Spleen (tissue), 11 donors: ENCODE measurements at regions not wholly inside any gene's neighbourhood (a gene's known extent, or its start where the extent isn't known, plus 50 kb on each side); places are given as distances from the start of the nearest gene placed in this dataset.

Source experiments
- DNase-seq: peaks from one replicate; pipeline ENCODE4 v3.0.0-alpha.2; 2020
- H3K27ac ChIP-seq, 8 donors: fragments of 200-600 bp; sonication (generic) in 7 of 8; 1 replicate in 4 of 8; 2 replicates in 4 of 8; pipeline versions ENCODE4 v1.5.0 to v1.8.0; 2016 to 2021; ENCODE audit warnings: inconsistent platforms in 4 of 8, mild to moderate bottlenecking in 4 of 8, moderate library complexity in 1 of 8
- H3K27me3 ChIP-seq, 7 donors: fragments of 200-600 bp; sonication (generic) in 6 of 7; replicated peaks in 1 of 7; 1 replicate in 4 of 7; 2 replicates in 3 of 7; pipeline versions ENCODE4 v1.5.0 to v1.8.0; 2016 to 2021; ENCODE audit warnings: inconsistent platforms in 3 of 7, mild to moderate bottlenecking in 1 of 7
- H3K36me3 ChIP-seq, 6 donors: fragments of 200-600 bp; sonication (generic) in 5 of 6; 1 replicate in 4 of 6; 2 replicates in 2 of 6; pipeline versions ENCODE4 v1.5.0 to v1.8.0; 2016 to 2021; ENCODE audit warnings: inconsistent platforms in 2 of 6
- H3K4me1 ChIP-seq, 6 donors: fragments of 200-600 bp; sonication (generic) in 5 of 6; 1 replicate in 3 of 6; 2 replicates in 3 of 6; pipeline versions ENCODE4 v1.5.0 to v1.8.0; 2016 to 2021; ENCODE audit warnings: inconsistent platforms in 3 of 6
- H3K4me3 ChIP-seq, 8 donors: fragments of 200-600 bp; sonication (generic) in 7 of 8; 1 replicate in 4 of 8; 2 replicates in 4 of 8; pipeline versions ENCODE4 v1.5.0 to v1.8.0; 2016 to 2021; ENCODE audit warnings: inconsistent platforms in 4 of 8, mild to moderate bottlenecking in 4 of 8, moderate library complexity in 2 of 8
- H3K9me3 ChIP-seq, 8 donors: fragments of 200-600 bp; sonication (generic) in 7 of 8; 1 replicate in 4 of 8; 2 replicates in 4 of 8; pipeline versions ENCODE4 v1.5.0 to v1.8.0; 2016 to 2021; ENCODE audit warnings: inconsistent platforms in 4 of 8
- POLR2A ChIP-seq, 3 donors: fragments of 450-650 bp; IDR thresholded peaks; one replicate each; pipeline ENCODE4 v1.5.1; 2017; ENCODE audit warnings: antibody characterized with exemption in 3 of 3, mild to moderate bottlenecking in 1 of 3
- POLR2AphosphoS5 ChIP-seq, 3 donors: sonication (generic); formaldehyde crosslinking; IDR thresholded peaks; one replicate each; pipeline ENCODE4 v1.5.1; 2017; ENCODE audit warnings: antibody characterized with exemption in 3 of 3
- WGBS, 5 donors: extraction: QIAGEN DNeasy Blood & Tissue Kit in 3 of 5; methylation state at CpG; one replicate each; pipeline versions ENCODE4 v1.1.5 to v1.1.7; 2013 to 2018; 5-methylcytosine and 5-hydroxymethylcytosine counted together
- intact Hi-C: fragments of 100-400 bp; cut with DNase I; formaldehyde crosslinking; loops from one replicate; pipeline ENCODE4 v1.15.0; 2023; ENCODE audit warnings: low total_unique reads
- TF ChIP-seq, protein P1 (sequence below), 11 experiments: fragments of 200-600 bp in 7 of 11; fragments of 450-650 bp in 4 of 11; sonication (generic) in 4 of 11; IDR thresholded peaks in 8 of 11; conservative IDR thresholded peaks in 3 of 11; 1 replicate in 7 of 11; 2 replicates in 4 of 11; pipeline versions ENCODE4 v1.4.0 to v1.8.0; 2016 to 2021; ENCODE audit warnings: antibody characterized with exemption in 11 of 11, inconsistent platforms in 4 of 11, mild to moderate bottlenecking in 1 of 11
- donor health status: healthy with polysubstance abuse.
- donor health status: DM: no; HTN: no; CAD: no; lungs with moderate emphysema.
- donor health status: DM: no; HTN: no; CAD: no.
- donor health status: Bipolar disorder and iron deficiency.
- donor health status: healthy.
- donor health status: DM: no; HTN: no; CAD: no.
- donor health status: DM: yes; HTN: yes; CAD: no.

DNA sequence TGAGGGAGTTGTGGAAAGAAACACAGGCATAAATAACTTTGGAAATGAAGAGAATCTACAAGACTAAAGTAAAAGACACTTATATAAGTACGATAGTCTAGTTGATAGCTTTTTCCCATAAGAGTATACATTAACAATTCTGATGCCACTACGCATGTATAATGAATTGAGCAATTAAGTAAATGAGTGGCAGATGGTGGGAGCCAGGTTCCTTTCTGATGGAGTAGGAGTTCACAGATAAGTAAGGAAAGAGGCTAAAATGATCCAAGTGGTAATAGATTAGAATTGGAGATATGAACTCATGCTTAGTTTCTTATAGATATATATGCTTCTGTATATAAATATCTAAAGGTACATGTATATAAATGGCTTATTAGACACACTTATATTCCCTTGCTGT is 368.3 kb downstream of the FAM181B start:
- no peak overlapping the region for H3K27ac ChIP-seq
- intact Hi-C loops: no loop called here
- H3K27me3 ChIP-seq: no peaks in the 10 kb centered on the region
- H3K9me3 ChIP-seq: peaks cover 0 to 7% (median 0%) of the 10 kb centered on the region in 8 donors
- H3K4me1 ChIP-seq: no peaks in the 10 kb centered on the region
- no peak for DNase-seq
- WGBS, 5 donors: 70 to 86% (median 84%) methylated on average over 2 of the region's 2 CpGs
- TF ChIP-seq, protein P1, sequence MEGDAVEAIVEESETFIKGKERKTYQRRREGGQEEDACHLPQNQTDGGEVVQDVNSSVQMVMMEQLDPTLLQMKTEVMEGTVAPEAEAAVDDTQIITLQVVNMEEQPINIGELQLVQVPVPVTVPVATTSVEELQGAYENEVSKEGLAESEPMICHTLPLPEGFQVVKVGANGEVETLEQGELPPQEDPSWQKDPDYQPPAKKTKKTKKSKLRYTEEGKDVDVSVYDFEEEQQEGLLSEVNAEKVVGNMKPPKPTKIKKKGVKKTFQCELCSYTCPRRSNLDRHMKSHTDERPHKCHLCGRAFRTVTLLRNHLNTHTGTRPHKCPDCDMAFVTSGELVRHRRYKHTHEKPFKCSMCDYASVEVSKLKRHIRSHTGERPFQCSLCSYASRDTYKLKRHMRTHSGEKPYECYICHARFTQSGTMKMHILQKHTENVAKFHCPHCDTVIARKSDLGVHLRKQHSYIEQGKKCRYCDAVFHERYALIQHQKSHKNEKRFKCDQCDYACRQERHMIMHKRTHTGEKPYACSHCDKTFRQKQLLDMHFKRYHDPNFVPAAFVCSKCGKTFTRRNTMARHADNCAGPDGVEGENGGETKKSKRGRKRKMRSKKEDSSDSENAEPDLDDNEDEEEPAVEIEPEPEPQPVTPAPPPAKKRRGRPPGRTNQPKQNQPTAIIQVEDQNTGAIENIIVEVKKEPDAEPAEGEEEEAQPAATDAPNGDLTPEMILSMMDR (IDR thresholded peaks at IDR 0.05 in 8 of 11, conservative IDR thresholded peaks at IDR 0.05 in 3 of 11): no peak
- TF ChIP-seq POLR2AphosphoS5 (IDR thresholded peaks at IDR 0.05) (no peak), POLR2A (IDR thresholded peaks at IDR 0.05) (no peak)
- H3K4me3 ChIP-seq: no peak overlapping the region
- no peaks in the 10 kb centered on the region for H3K36me3 ChIP-seq

DNA sequence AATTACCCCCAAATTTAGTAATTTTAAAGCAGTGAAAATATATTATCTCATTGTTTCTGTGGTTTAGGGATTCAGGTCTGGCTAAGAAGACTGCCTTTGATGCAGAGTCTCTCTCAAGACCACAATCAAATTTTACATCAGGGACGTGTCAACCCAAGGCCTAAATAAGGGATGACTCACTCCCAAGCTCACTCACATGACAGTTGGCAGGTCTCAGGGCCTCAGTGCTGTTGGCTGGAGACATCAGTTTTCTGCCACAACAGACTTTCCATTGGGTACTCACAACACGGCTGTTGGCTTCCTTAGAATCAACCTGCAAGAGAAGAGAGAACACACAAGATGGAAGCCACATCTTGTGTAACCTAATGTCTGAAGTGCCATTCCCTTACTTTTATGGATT is 377.3 kb downstream of the FAM181B start:
- Histone ChIP-seq H3K4me1 (no peaks in the 10 kb centered on the region), H3K27ac (no peak overlapping the region), H3K36me3 (no peaks in the 10 kb centered on the region), H3K27me3 (no peaks in the 10 kb centered on the region), H3K9me3 (peaks cover 0 to 17% (median 0%) of the 10 kb centered on the region in 8 donors), H3K4me3 (no peak overlapping the region)
- no peak for DNase-seq
- intact Hi-C loops: no loop called here
- TF ChIP-seq POLR2AphosphoS5 (IDR thresholded peaks at IDR 0.05): no peak
- TF ChIP-seq POLR2A (IDR thresholded peaks at IDR 0.05): no peak
- TF ChIP-seq, protein P1 (IDR thresholded peaks at IDR 0.05 in 8 of 11, conservative IDR thresholded peaks at IDR 0.05 in 3 of 11): no peak
- WGBS, 5 donors: 59 to 86% (median 79%) methylated on average over 2 of the region's 2 CpGs

DNA sequence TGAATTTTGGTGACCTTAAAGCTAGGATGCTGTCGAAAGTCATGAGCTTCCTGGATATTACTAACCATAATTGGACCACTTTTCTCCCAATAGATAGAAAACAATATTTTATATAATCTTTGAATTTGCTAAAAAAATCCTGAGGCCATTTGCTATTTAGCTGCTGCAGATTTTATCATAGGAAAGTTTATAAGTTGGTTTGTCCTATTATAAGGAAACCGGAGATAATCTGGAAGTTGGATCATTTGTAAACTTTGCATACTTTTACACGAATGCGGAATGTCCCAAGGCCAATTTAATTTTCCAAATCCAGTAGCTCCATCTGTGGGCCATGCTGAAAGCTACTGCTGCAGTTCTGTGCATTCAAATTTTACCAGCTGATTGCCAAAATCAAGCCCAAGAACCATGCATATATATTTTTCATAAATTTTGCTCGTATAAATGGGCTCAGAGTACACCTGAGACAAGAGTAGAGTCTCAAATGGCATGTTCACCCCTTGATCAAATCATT is 378.3 kb downstream of the FAM181B start:
- 63 to 74% (median 70%) methylated on average over 5 of the region's 5 CpGs for WGBS, 5 donors
- DNase-seq: no peak
- no peaks in the 10 kb centered on the region for H3K27me3 ChIP-seq
- no peaks in the 10 kb centered on the region for H3K4me1 ChIP-seq
- H3K36me3 ChIP-seq: no peaks in the 10 kb centered on the region
- peaks cover 0 to 17% (median 0%) of the 10 kb centered on the region in 8 donors for H3K9me3 ChIP-seq
- intact Hi-C loops: no loop called here
- TF ChIP-seq POLR2A (IDR thresholded peaks at IDR 0.05) (no peak), POLR2AphosphoS5 (IDR thresholded peaks at IDR 0.05) (no peak)
- TF ChIP-seq, protein P1 (IDR thresholded peaks at IDR 0.05 in 8 of 11, conservative IDR thresholded peaks at IDR 0.05 in 3 of 11): no peak
- no peak overlapping the region for H3K4me3 ChIP-seq
- H3K27ac ChIP-seq: no peak overlapping the region

DNA sequence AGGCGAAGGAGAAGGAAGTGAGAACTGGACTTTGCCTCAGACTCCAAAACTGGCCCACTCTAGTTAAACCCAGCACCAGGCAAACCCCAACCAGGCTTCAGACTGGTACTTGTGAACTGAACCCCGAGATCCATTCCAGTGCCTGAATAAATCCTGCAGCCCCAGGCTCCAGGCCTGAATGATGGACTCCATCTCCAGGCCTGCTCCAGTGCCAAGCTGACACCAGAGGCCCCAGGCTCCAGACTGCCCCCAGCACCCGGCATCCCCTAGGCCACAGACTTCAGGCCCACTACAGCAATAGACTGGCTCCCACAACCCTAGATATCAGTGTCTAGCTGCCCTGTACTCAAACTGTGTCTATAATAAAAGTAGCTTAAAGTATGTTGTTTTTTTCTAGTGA is 406.8 kb downstream of the FAM181B start:
- no peaks in the 10 kb centered on the region for H3K36me3 ChIP-seq
- WGBS, 5 donors: 70 to 86% (median 80%) methylated on average over 3 of the region's 3 CpGs
- no peaks in the 10 kb centered on the region for H3K27me3 ChIP-seq
- no peak overlapping the region for H3K27ac ChIP-seq
- no peaks in the 10 kb centered on the region for H3K9me3 ChIP-seq
- intact Hi-C loops: no loop called here
- H3K4me1 ChIP-seq: no peaks in the 10 kb centered on the region
- no peak for DNase-seq
- no peak overlapping the region for H3K4me3 ChIP-seq
- TF ChIP-seq POLR2AphosphoS5 (IDR thresholded peaks at IDR 0.05): no peak
- TF ChIP-seq, protein P1 (IDR thresholded peaks at IDR 0.05 in 8 of 11, conservative IDR thresholded peaks at IDR 0.05 in 3 of 11): no peak
- TF ChIP-seq POLR2A (IDR thresholded peaks at IDR 0.05): no peak
